Heart left ventricle (tissue), 13 donors: ENCODE measurements at regions not wholly inside any gene's neighbourhood (a gene's known extent, or its start where the extent isn't known, plus 50 kb on each side); places are given as distances from the start of the nearest gene placed in this dataset.

Source experiments
- POLR2A ChIP-seq, 2 donors: fragments of 450-650 bp; IDR thresholded peaks; one replicate each; pipeline ENCODE4 v1.6.1; 2017; ENCODE audit warnings: antibody characterized with exemption in 2 of 2, mild to moderate bottlenecking in 2 of 2, moderate library complexity in 2 of 2
- TF ChIP-seq, protein P1 (sequence below), 12 donors: fragments of 200-600 bp; sonication (generic) in 4 of 12; IDR thresholded peaks; one replicate each; pipeline versions ENCODE4 v1.5.0 to v1.8.0; 2018 to 2022; ENCODE audit warnings: antibody characterized with exemption in 12 of 12, mild to moderate bottlenecking in 5 of 12
- donor health status: ischemic (EF 13 %, LVEDD 7.1; RV severe dilation, severe dysfunction).
- donor health status: DM: no; HTN: yes; CAD: no.
- donor health status: DM: no; HTN: no; CAD: no.
- donor health status: ischemic (EF 25% LVEDD 6.9; RV normal size, moderate dysfunction).
- donor health status: ischemic (EF 25% LVEDD 5.7; RV mildly dilated, moderate dysfunction).
- donor health status: ischemic (EF 35%, LVEDD 5.7; RV mildly dilated, moderate dysfunction).
- donor health status: nonischemic (EF 11% LVEDD 7.7; RV severe dilation, severe dysfunction).
- donor health status: DM: yes; HTN: yes; CAD: no.
- donor health status: PGD.
- donor health status: ischemic (EF 29% LVEDD 5.4; RV normal size, mild dysfunction).
- donor health status: nonischemic (EF 23%, LVEDD 6.1; RV moderate dilation, normal function).

- no peak for TF ChIP-seq POLR2A (IDR thresholded peaks at IDR 0.05)
- TF ChIP-seq, protein P1, sequence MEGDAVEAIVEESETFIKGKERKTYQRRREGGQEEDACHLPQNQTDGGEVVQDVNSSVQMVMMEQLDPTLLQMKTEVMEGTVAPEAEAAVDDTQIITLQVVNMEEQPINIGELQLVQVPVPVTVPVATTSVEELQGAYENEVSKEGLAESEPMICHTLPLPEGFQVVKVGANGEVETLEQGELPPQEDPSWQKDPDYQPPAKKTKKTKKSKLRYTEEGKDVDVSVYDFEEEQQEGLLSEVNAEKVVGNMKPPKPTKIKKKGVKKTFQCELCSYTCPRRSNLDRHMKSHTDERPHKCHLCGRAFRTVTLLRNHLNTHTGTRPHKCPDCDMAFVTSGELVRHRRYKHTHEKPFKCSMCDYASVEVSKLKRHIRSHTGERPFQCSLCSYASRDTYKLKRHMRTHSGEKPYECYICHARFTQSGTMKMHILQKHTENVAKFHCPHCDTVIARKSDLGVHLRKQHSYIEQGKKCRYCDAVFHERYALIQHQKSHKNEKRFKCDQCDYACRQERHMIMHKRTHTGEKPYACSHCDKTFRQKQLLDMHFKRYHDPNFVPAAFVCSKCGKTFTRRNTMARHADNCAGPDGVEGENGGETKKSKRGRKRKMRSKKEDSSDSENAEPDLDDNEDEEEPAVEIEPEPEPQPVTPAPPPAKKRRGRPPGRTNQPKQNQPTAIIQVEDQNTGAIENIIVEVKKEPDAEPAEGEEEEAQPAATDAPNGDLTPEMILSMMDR (IDR thresholded peaks at IDR 0.05), result no peak
Observed at GRCh38 chr4:83205760-83206159, 78.8 kb downstream of the COQ2 start.
